Mucosa of gallbladder (tissue), 1 donor: ENCODE measurements at regions not wholly inside any gene's neighbourhood (a gene's known extent, or its start where the extent isn't known, plus 50 kb on each side); places are given as distances from the start of the nearest gene placed in this dataset.

Experiments used
- DNase-seq: peaks from one replicate; pipeline ENCODE4 v3.0.0-alpha.2; 2020; ENCODE audit warnings: low spot score
- donor health status: DM: no; HTN: no; CAD: no.

- DNase-seq: no peak
Observed at GRCh38 chr2:22824618-22825017, 560.4 kb upstream of the KLHL29 start.

- DNase-seq: no peak
Observed at GRCh38 chr2:22826703-22827102, 558.3 kb upstream of the KLHL29 start.

- DNase-seq: no peak
Observed at GRCh38 chr2:22829791-22830190, 555.2 kb upstream of the KLHL29 start.

GRCh38 chr2:22832196-22832595 lies 552.8 kb upstream of the KLHL29 start:
- DNase-seq: no peak

- DNase-seq: no peak
Observed at GRCh38 chr2:22838461-22838860, 546.5 kb upstream of the KLHL29 start.

- DNase-seq: no peak
Observed at GRCh38 chr2:22842205-22842869, 542.6 kb upstream of the KLHL29 start.

GRCh38 chr2:22843919-22844537 lies 541.0 kb upstream of the KLHL29 start:
- no peak for DNase-seq

GRCh38 chr2:22850310-22850709 lies 534.7 kb upstream of the KLHL29 start:
- DNase-seq: no peak

- DNase-seq: no peak
Observed at GRCh38 chr2:22854588-22854987, 530.4 kb upstream of the KLHL29 start.

- no peak for DNase-seq
Observed at GRCh38 chr2:22855081-22855480, 529.9 kb upstream of the KLHL29 start.

GRCh38 chr2:22855761-22856184 lies 529.2 kb upstream of the KLHL29 start:
- no peak for DNase-seq

GRCh38 chr2:22867973-22868372 lies 517.0 kb upstream of the KLHL29 start:
- DNase-seq: peak; percentile 11

- no peak for DNase-seq
Observed at GRCh38 chr2:22878121-22878520, 506.9 kb upstream of the KLHL29 start.

GRCh38 chr2:22879009-22879863 lies 505.7 kb upstream of the KLHL29 start:
- DNase-seq: no peak

- DNase-seq: no peak
Observed at GRCh38 chr2:22880161-22880560, 504.8 kb upstream of the KLHL29 start.

- DNase-seq: no peak
Observed at GRCh38 chr2:22882011-22882410, 503.0 kb upstream of the KLHL29 start.

- DNase-seq: no peak
Observed at GRCh38 chr2:22882643-22883042, 502.3 kb upstream of the KLHL29 start.

GRCh38 chr2:22883054-22883453 lies 501.9 kb upstream of the KLHL29 start:
- DNase-seq: no peak

- no peak for DNase-seq
Observed at GRCh38 chr2:22885245-22885644, 499.7 kb upstream of the KLHL29 start.

GRCh38 chr2:22887426-22887825 lies 497.6 kb upstream of the KLHL29 start:
- DNase-seq: no peak

GRCh38 chr2:22887845-22888244 lies 497.1 kb upstream of the KLHL29 start:
- DNase-seq: peak; percentile 41

GRCh38 chr2:22890132-22890531 lies 494.8 kb upstream of the KLHL29 start:
- no peak for DNase-seq
